ENCODE measurements at regions not wholly inside any gene's neighbourhood (a gene's known extent, or its start where the extent isn't known, plus 50 kb on each side); places are given as distances from the start of the nearest gene placed in this dataset.

- Histone ChIP-seq H3K9me3 (ENCODE audit: control insufficient read depth, insufficient read depth, low read depth, low read length) (no peaks in the 10 kb centered on the region), H3K36me3 (ENCODE audit: control insufficient read depth in 2 of 2, insufficient read depth in 1 of 2, low read length in 2 of 2) (no peaks in the 10 kb centered on the region), H3K27ac (ENCODE audit: extremely low read depth, low read depth, low read length) (no peak overlapping the region), H3K4me1 (ENCODE audit: control insufficient read depth, insufficient read depth, low read length) (no peaks in the 10 kb centered on the region), H3K4me3 (ENCODE audit: low read depth, low read length) (no peak overlapping the region)
- ChIA-PET POLR2A (no interaction called here), CTCF (interaction anchor here (0.6 to 1.3 kb wide), 2 partner anchors 263 to 1274 kb away, joined by 4 to 5 read pairs; no protein-coding TSS in a partner anchor)
- TF ChIP-seq PRDM2 (tag by site-specific recombination; IDR thresholded peaks at IDR 0.05; ENCODE audit: borderline replicate concordance) (no peak), ZNF624 (tag by site-specific recombination; IDR thresholded peaks at IDR 0.05) (no peak)
Observed at GRCh38 chr2:4499316-4500030, 796.1 kb downstream of the DCDC2C start.

GRCh38 chr2:4501525-4501924 is 798.1 kb downstream of the DCDC2C start:
- H3K9me3 ChIP-seq (ENCODE audit: control insufficient read depth, insufficient read depth, low read depth, low read length), result no peaks in the 10 kb centered on the region
- CTCF ChIA-PET, result no interaction called here
- H3K4me3 ChIP-seq (ENCODE audit: low read depth, low read length), result no peak overlapping the region
- POLR2A ChIA-PET, result no interaction called here
- H3K27ac ChIP-seq (ENCODE audit: extremely low read depth, low read depth, low read length), result no peak overlapping the region
- no peaks in the 10 kb centered on the region for H3K36me3 ChIP-seq (ENCODE audit: control insufficient read depth in 2 of 2, insufficient read depth in 1 of 2, low read length in 2 of 2)
- H3K4me1 ChIP-seq (ENCODE audit: control insufficient read depth, insufficient read depth, low read length), result no peaks in the 10 kb centered on the region
- TF ChIP-seq ZNF175 (tag by site-specific recombination; IDR thresholded peaks at IDR 0.05) (no peak), YY2 (tag by site-specific recombination; IDR thresholded peaks at IDR 0.05) (no peak), ZNF404 (tag by site-specific recombination; IDR thresholded peaks at IDR 0.05) (no peak), ZNF114 (tag by site-specific recombination; IDR thresholded peaks at IDR 0.05) (no peak), ELK4 (IDR thresholded peaks at IDR 0.05; ENCODE audit: borderline replicate concordance, low read depth, low read length) (no peak), RBAK (tag by site-specific recombination; IDR thresholded peaks at IDR 0.05) (no peak), HOXC10 (CRISPR knock-in tag; IDR thresholded peaks at IDR 0.05) (no peak), ZNF580 (tag by site-specific recombination; IDR thresholded peaks at IDR 0.05) (no peak), OVOL3 (tag by site-specific recombination; IDR thresholded peaks at IDR 0.05) (no peak), ZNF324 (tag by site-specific recombination; IDR thresholded peaks at IDR 0.05) (no peak), HIC1 (tag by site-specific recombination; IDR thresholded peaks at IDR 0.05) (no peak), ZBTB26 (tag by site-specific recombination; optimal IDR thresholded peaks at IDR 0.05) (no peak), ZNF341 (tag by site-specific recombination; IDR thresholded peaks at IDR 0.05; ENCODE audit: low read depth) (no peak), SALL2 (tag by site-specific recombination; IDR thresholded peaks at IDR 0.05; ENCODE audit: borderline replicate concordance) (no peak), ZNF704 (tag by site-specific recombination; IDR thresholded peaks at IDR 0.05) (no peak), ZNF121 (tag by site-specific recombination; IDR thresholded peaks at IDR 0.05) (no peak), ZBTB20 (tag by site-specific recombination; IDR thresholded peaks at IDR 0.05) (no peak), ZXDB (tag by site-specific recombination; IDR thresholded peaks at IDR 0.05) (no peak)
